Kasumi-1 (cell line): ENCODE measurements at regions not wholly inside any gene's neighbourhood (a gene's known extent, or its start where the extent isn't known, plus 50 kb on each side); places are given as distances from the start of the nearest gene placed in this dataset.
"Not testable (repeated sequence)": the region's sequence is repeated elsewhere in the genome, so short reads cannot be mapped to it uniquely, and the experiment has no call there.

ENCODE experiments used
- DNase-seq, 2 experiments: peaks; one replicate each; lab custom pipeline; 2025; lab: John Stamatoyannopoulos, UW

GRCh38 chr6:170044836-170045562 is 245.9 kb downstream of the DLL1 start:
- no peak for DNase-seq

GRCh38 chr6:170043881-170044790 is 246.7 kb downstream of the DLL1 start:
- no peak for DNase-seq

GRCh38 chr6:170043150-170043819 is 247.6 kb downstream of the DLL1 start:
- no peak for DNase-seq

GRCh38 chr6:170042596-170043118 is 248.2 kb downstream of the DLL1 start:
- DNase-seq: no peak

GRCh38 chr6:170042123-170042522 is 248.8 kb downstream of the DLL1 start:
- no peak for DNase-seq

- DNase-seq: no peak
Measured at GRCh38 chr6:170041526-170041925, 249.4 kb downstream of the DLL1 start.

GRCh38 chr6:170040906-170041305 is 250.0 kb downstream of the DLL1 start:
- DNase-seq: no peak

GRCh38 chr6:170040115-170040500 is 250.8 kb downstream of the DLL1 start:
- DNase-seq: no peak

GRCh38 chr6:170039156-170040114 is 251.4 kb downstream of the DLL1 start:
- DNase-seq: no peak

- DNase-seq: no peak
Measured at GRCh38 chr6:170038708-170039107, 252.2 kb downstream of the DLL1 start.

GRCh38 chr6:170038251-170038650 is 252.6 kb downstream of the DLL1 start:
- DNase-seq: no peak

GRCh38 chr6:170037541-170038250 is 253.2 kb downstream of the DLL1 start:
- DNase-seq: no peak

GRCh38 chr6:170036916-170037315 is 254.0 kb downstream of the DLL1 start:
- no peak for DNase-seq

- DNase-seq: not testable (repeated sequence)
Measured at GRCh38 chr6:170036367-170036766, 254.5 kb downstream of the DLL1 start.

GRCh38 chr6:170035901-170036304 is 255.0 kb downstream of the DLL1 start:
- DNase-seq: no peak

- DNase-seq: no peak
Measured at GRCh38 chr6:170035044-170035443, 255.8 kb downstream of the DLL1 start.

- no peak for DNase-seq
Measured at GRCh38 chr6:170034294-170034693, 256.6 kb downstream of the DLL1 start.

GRCh38 chr6:170033666-170034065 is 257.2 kb downstream of the DLL1 start:
- DNase-seq: no peak

GRCh38 chr6:170032706-170033309 is 258.1 kb downstream of the DLL1 start:
- DNase-seq: no peak

GRCh38 chr6:170032197-170032596 is 258.7 kb downstream of the DLL1 start:
- no peak for DNase-seq
